IMR-90 (cell line): ENCODE measurements at regions not wholly inside any gene's neighbourhood (a gene's known extent, or its start where the extent isn't known, plus 50 kb on each side); places are given as distances from the start of the nearest gene placed in this dataset.

Source experiments
- ATAC-seq: fragments of 200-7000 bp; cut with Tn5 transposase; 2 replicates; pipeline ENCODE4 v1.9.1; 2020; ENCODE audit warnings: low read depth, mild to moderate bottlenecking, moderate library complexity
- BruUV-seq: library from RNA; stranded (reverse); fragments of 400-500 nt; replicated peaks from 2 replicates; lab custom pipeline; 2021; lab: Mats Ljungman, UMichigan
- CTCF ChIA-PET: fragments of 300-600 bp; formaldehyde crosslinking; extraction: SDS; loops from one replicate; lab custom pipeline; 2021; ENCODE audit warnings: antibody characterized with exemption; lab: Yijun Ruan, JAX
- POLR2A ChIA-PET: fragments of 300-600 bp; sonication (Branson Sonifier 250); formaldehyde crosslinking; loops from one replicate; lab custom pipeline; 2022; ENCODE audit warnings: antibody characterized with exemption; ENCODE audit not compliant: unreplicated experiment; lab: Charles Lee
- DNase-seq: peaks from one replicate; pipeline ENCODE4 v3.0.0; 2013
- H2AFZ ChIP-seq: replicated peaks from 2 replicates; pipeline ENCODE3; 2013; ENCODE audit warnings: low read length, mild to moderate bottlenecking; ENCODE audit not compliant: poor library complexity
- H2AK5ac ChIP-seq: 2 replicates; pipeline ENCODE4 v1.6.1; 2013; ENCODE audit warnings: low read depth, low read length, inconsistent platforms
- H2AK9ac ChIP-seq: replicated peaks from 2 replicates; pipeline ENCODE3; 2013; ENCODE audit warnings: mild to moderate bottlenecking, low read depth, low read length, moderate library complexity; ENCODE audit not compliant: poor library complexity
- H2BK120ac ChIP-seq: 2 replicates; pipeline ENCODE4 v1.6.1; 2013; ENCODE audit warnings: low read depth, low read length, inconsistent platforms
- H2BK15ac ChIP-seq: 3 replicates; pipeline ENCODE4 v1.6.1; 2013; ENCODE audit warnings: low read depth, low read length, inconsistent platforms
- H2BK20ac ChIP-seq: 2 replicates; pipeline ENCODE4 v1.6.1; 2013; ENCODE audit warnings: low read depth, mild to moderate bottlenecking, inconsistent platforms, low read length, moderate library complexity
- H2BK5ac ChIP-seq: 2 replicates; pipeline ENCODE4 v1.6.1; 2013; ENCODE audit warnings: mild to moderate bottlenecking, low read depth, low read length, inconsistent platforms; ENCODE audit not compliant: poor library complexity, severe bottlenecking
- H3K14ac ChIP-seq: replicated peaks from 2 replicates; pipeline ENCODE4 v1.6.1; 2013; ENCODE audit warnings: low read depth, low read length, inconsistent platforms
- H3K18ac ChIP-seq: 2 replicates; pipeline ENCODE4 v1.6.1; 2013; ENCODE audit warnings: low read depth, low read length, control low read depth
- H3K23ac ChIP-seq: 2 replicates; pipeline ENCODE4 v1.6.1; 2013; ENCODE audit warnings: low read depth, low read length, inconsistent platforms
- H3K27ac ChIP-seq: 2 replicates; pipeline ENCODE4 v1.5.1; 2013; ENCODE audit warnings: mild to moderate bottlenecking, control low read depth, low read length; ENCODE audit not compliant: insufficient read depth
- H3K27me3 ChIP-seq: 2 replicates; pipeline ENCODE4 v1.6.1; 2013; ENCODE audit warnings: low read length; ENCODE audit not compliant: control insufficient read depth, insufficient read depth
- H3K36me3 ChIP-seq: 2 replicates; pipeline ENCODE4 v1.6.1; 2013; ENCODE audit warnings: low read length, mixed read lengths; ENCODE audit not compliant: control insufficient read depth, insufficient read depth
- H3K4ac ChIP-seq: 2 replicates; pipeline ENCODE4 v1.6.1; 2013; ENCODE audit warnings: low read depth, low read length, inconsistent platforms
- H3K4me1 ChIP-seq: 2 replicates; pipeline ENCODE4 v1.6.1; 2013; ENCODE audit warnings: low read length, mixed read lengths; ENCODE audit not compliant: control insufficient read depth, insufficient read depth
- H3K4me2 ChIP-seq: 2 replicates; pipeline ENCODE4 v1.6.1; 2013; ENCODE audit warnings: low read depth, mild to moderate bottlenecking, control low read depth, low read length, moderate library complexity
- H3K4me3 ChIP-seq: 2 replicates; pipeline ENCODE4 v1.5.1; 2013; ENCODE audit warnings: low read depth, mild to moderate bottlenecking, control low read depth, low read length, moderate library complexity; ENCODE audit not compliant: insufficient read depth
- H3K56ac ChIP-seq: 2 replicates; pipeline ENCODE4 v1.6.1; 2013; ENCODE audit warnings: low read length, inconsistent platforms; ENCODE audit not compliant: insufficient read depth; ENCODE audit errors: extremely low read depth
- H3K79me1 ChIP-seq, 2 experiments: 2 replicates each; pipeline ENCODE4 v1.6.1; 2013; ENCODE audit warnings: low read length in 2 of 2, inconsistent platforms in 1 of 2, low read depth in 1 of 2
- H3K9ac ChIP-seq: 2 replicates; pipeline ENCODE4 v1.6.1; 2013; ENCODE audit warnings: low read depth, low read length, control low read depth
- H3K9me1 ChIP-seq: 2 replicates; pipeline ENCODE4 v1.6.1; 2013; ENCODE audit warnings: low read length, inconsistent platforms; ENCODE audit not compliant: insufficient read depth
- H3K9me3 ChIP-seq: 2 replicates; pipeline ENCODE4 v1.6.1; 2013; ENCODE audit warnings: low read length; ENCODE audit not compliant: control insufficient read depth, insufficient read depth
- H4K20me1 ChIP-seq: 2 replicates; pipeline ENCODE4 v1.6.1; 2013; ENCODE audit warnings: low read length, inconsistent platforms; ENCODE audit not compliant: insufficient read depth
- H4K5ac ChIP-seq: 2 replicates; pipeline ENCODE4 v1.6.1; 2013; ENCODE audit warnings: mild to moderate bottlenecking, low read depth, low read length, control low read depth
- H4K8ac ChIP-seq, 2 experiments: 2 replicates each; pipeline ENCODE4 v1.6.1; 2013; ENCODE audit warnings: low read depth in 2 of 2, low read length in 2 of 2, control low read depth in 1 of 2, inconsistent platforms in 1 of 2
- H4K91ac ChIP-seq: 2 replicates; pipeline ENCODE4 v1.6.1; 2013; ENCODE audit warnings: low read depth, low read length, inconsistent platforms; ENCODE audit not compliant: insufficient read depth
- CEBPB ChIP-seq: IDR thresholded peaks from 2 replicates; pipeline ENCODE4 v1.6.1; 2012; ENCODE audit warnings: low read depth, low read length, improper control_type of control experiment
- CHD1 ChIP-seq: IDR thresholded peaks from 2 replicates; pipeline ENCODE4 v1.6.1; 2012; ENCODE audit warnings: low read depth, low read length, improper control_type of control experiment
- NFE2L2 ChIP-seq: fragments of 150-350 bp; IDR thresholded peaks from 2 replicates; pipeline ENCODE4 v1.6.1; 2016; ENCODE audit warnings: low read depth, mild to moderate bottlenecking, low read length
- RAD21 ChIP-seq: IDR thresholded peaks from 2 replicates; pipeline ENCODE4 v1.6.1; 2012; ENCODE audit warnings: low read length, improper control_type of control experiment
- SMC3 ChIP-seq: fragments of 150-350 bp; IDR thresholded peaks from 2 replicates; pipeline ENCODE4 v1.6.1; 2016; ENCODE audit warnings: low read depth, mild to moderate bottlenecking, antibody characterized with exemption, low read length, moderate library complexity
- WGBS, 2 experiments: methylation state at CpG; one replicate each; pipeline versions ENCODE4 v1.1.5 to v1.1.7; 2013; ENCODE audit warnings: missing lambda C conversion rate in 2 of 2; ENCODE audit not compliant: insufficient read length in 1 of 2; ENCODE audit errors: extremely low coverage in 2 of 2; 5-methylcytosine and 5-hydroxymethylcytosine counted together
- dilution Hi-C: fragments of 300-500 bp; cut with HindIII; formaldehyde crosslinking; loops from one replicate; pipeline ENCODE4 v1.14.3; 2018; ENCODE audit warnings: low sequenced_read_pairs; ENCODE audit not compliant: unreplicated experiment
- in situ Hi-C: fragments of 300-500 bp; cut with MboI; formaldehyde crosslinking; loops from 3 replicates; pipeline ENCODE4 v1.14.3; 2019; ENCODE audit warnings: low sequenced_read_pairs, inconsistent platforms, mixed read lengths
- intact Hi-C: fragments of 100-400 bp; cut with micrococcal nuclease; formaldehyde crosslinking; loops from 2 replicates; pipeline ENCODE4 v1.10.0; 2022
- TF ChIP-seq, protein P1 (sequence below): conservative IDR thresholded peaks from 2 replicates; pipeline ENCODE4 v1.5.1; 2012; ENCODE audit warnings: mild to moderate bottlenecking, low read depth, low read length, improper control_type of control experiment
- TF ChIP-seq, protein P2 (sequence below): fragments of 150-350 bp; IDR thresholded peaks from 2 replicates; pipeline ENCODE4 v1.6.1; 2016; ENCODE audit warnings: low read depth, mild to moderate bottlenecking, low read length, moderate library complexity, borderline replicate concordance

- DNase-seq (no peak), ATAC-seq (no peak)
- in situ Hi-C loops: no loop called here
- WGBS, 2 experiments: 40% methylated on average over 2 of the region's 4 CpGs; no CpG with 5 or more reads in 1 of the 2 experiments
- H3K36me3 ChIP-seq: no peaks in the 10 kb centered on the region
- H3K4ac ChIP-seq: no peak overlapping the region
- H3K9me1 ChIP-seq: no peaks in the 10 kb centered on the region
- H3K9me3 ChIP-seq: peaks cover 6% of the 10 kb centered on the region
- H3K27ac ChIP-seq: no peak overlapping the region
- H2AK5ac ChIP-seq: no peak overlapping the region
- no peak overlapping the region for H2AK9ac ChIP-seq
- no peaks in the 10 kb centered on the region for H3K27me3 ChIP-seq
- H3K9ac ChIP-seq: no peak overlapping the region
- no peak overlapping the region for H4K8ac ChIP-seq
- POLR2A ChIA-PET: no interaction called here
- no peak overlapping the region for H4K91ac ChIP-seq
- H3K4me2 ChIP-seq: no peak overlapping the region
- dilution Hi-C loops: no loop called here
- H4K5ac ChIP-seq: no peak overlapping the region
- no peak overlapping the region for H3K18ac ChIP-seq
- no peak for TF ChIP-seq CHD1
- TF ChIP-seq SMC3: no peak
- no peak for TF ChIP-seq RAD21
- no peak for TF ChIP-seq CEBPB
- TF ChIP-seq NFE2L2: no peak
- TF ChIP-seq, protein P1, sequence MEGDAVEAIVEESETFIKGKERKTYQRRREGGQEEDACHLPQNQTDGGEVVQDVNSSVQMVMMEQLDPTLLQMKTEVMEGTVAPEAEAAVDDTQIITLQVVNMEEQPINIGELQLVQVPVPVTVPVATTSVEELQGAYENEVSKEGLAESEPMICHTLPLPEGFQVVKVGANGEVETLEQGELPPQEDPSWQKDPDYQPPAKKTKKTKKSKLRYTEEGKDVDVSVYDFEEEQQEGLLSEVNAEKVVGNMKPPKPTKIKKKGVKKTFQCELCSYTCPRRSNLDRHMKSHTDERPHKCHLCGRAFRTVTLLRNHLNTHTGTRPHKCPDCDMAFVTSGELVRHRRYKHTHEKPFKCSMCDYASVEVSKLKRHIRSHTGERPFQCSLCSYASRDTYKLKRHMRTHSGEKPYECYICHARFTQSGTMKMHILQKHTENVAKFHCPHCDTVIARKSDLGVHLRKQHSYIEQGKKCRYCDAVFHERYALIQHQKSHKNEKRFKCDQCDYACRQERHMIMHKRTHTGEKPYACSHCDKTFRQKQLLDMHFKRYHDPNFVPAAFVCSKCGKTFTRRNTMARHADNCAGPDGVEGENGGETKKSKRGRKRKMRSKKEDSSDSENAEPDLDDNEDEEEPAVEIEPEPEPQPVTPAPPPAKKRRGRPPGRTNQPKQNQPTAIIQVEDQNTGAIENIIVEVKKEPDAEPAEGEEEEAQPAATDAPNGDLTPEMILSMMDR: no peak
- TF ChIP-seq, protein P2, sequence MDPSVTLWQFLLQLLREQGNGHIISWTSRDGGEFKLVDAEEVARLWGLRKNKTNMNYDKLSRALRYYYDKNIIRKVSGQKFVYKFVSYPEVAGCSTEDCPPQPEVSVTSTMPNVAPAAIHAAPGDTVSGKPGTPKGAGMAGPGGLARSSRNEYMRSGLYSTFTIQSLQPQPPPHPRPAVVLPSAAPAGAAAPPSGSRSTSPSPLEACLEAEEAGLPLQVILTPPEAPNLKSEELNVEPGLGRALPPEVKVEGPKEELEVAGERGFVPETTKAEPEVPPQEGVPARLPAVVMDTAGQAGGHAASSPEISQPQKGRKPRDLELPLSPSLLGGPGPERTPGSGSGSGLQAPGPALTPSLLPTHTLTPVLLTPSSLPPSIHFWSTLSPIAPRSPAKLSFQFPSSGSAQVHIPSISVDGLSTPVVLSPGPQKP: no peak
- H2BK15ac ChIP-seq: no peak overlapping the region
- no peaks in the 10 kb centered on the region for H3K79me1 ChIP-seq
- BruUV-seq: no TSS peak
- H2BK5ac ChIP-seq: no peak overlapping the region
- no peaks in the 10 kb centered on the region for H3K4me1 ChIP-seq
- no peaks in the 10 kb centered on the region for H4K20me1 ChIP-seq
- H3K4me3 ChIP-seq: no peak overlapping the region
- no peak overlapping the region for H2BK120ac ChIP-seq
- H2AFZ ChIP-seq: no peak overlapping the region
- intact Hi-C loops: no loop called here
- H2BK20ac ChIP-seq: no peak overlapping the region
- H3K14ac ChIP-seq: no peak overlapping the region
- CTCF ChIA-PET: no interaction called here
- no peak overlapping the region for H3K23ac ChIP-seq
- H3K56ac ChIP-seq: no peak overlapping the region
These were observed 527.4 kb downstream of the SH3BGRL start for GRCh38 chrX:81729269-81729777.
